ENCODE measurements at regions not wholly inside any gene's neighbourhood (a gene's known extent, or its start where the extent isn't known, plus 50 kb on each side); places are given as distances from the start of the nearest gene placed in this dataset.

- Histone ChIP-seq H2BK20ac (ENCODE audit: low read depth, low read length) (no peak overlapping the region), H2AK9ac (replicated peaks; ENCODE audit: low read depth, low read length, poor library complexity) (no peak overlapping the region), H3K4me3 (ENCODE audit: insufficient read depth, low read depth, low read length) (no peak overlapping the region), H3K23ac (ENCODE audit: low read depth, low read length) (no peak overlapping the region), H3K56ac (ENCODE audit: extremely low read depth, insufficient read depth, low read length) (no peak overlapping the region), H3K9me3 (ENCODE audit: control insufficient read depth, insufficient read depth, low read length) (no peaks in the 10 kb centered on the region), H2BK120ac (ENCODE audit: low read depth, low read length) (no peak overlapping the region), H3K79me1 (ENCODE audit: low read depth in 1 of 2, low read length in 2 of 2) (no peaks in the 10 kb centered on the region), H2BK15ac (ENCODE audit: low read depth, low read length) (no peak overlapping the region), H3K9me1 (ENCODE audit: insufficient read depth, low read length) (no peaks in the 10 kb centered on the region), H3K4me2 (ENCODE audit: low read depth, low read length) (no peak overlapping the region), H3K27ac (ENCODE audit: insufficient read depth, low read length) (no peak overlapping the region), H3K14ac (replicated peaks; ENCODE audit: low read depth, low read length) (no peak overlapping the region), H3K4ac (ENCODE audit: low read depth, low read length) (no peak overlapping the region), H4K8ac (ENCODE audit: low read depth in 2 of 2, low read length in 2 of 2) (no peak overlapping the region), H3K9ac (ENCODE audit: low read depth, low read length) (no peak overlapping the region), H3K27me3 (ENCODE audit: control insufficient read depth, insufficient read depth, low read length) (peaks cover 5% of the 10 kb centered on the region), H2AK5ac (ENCODE audit: low read depth, low read length) (no peak overlapping the region), H4K20me1 (ENCODE audit: insufficient read depth, low read length) (no peaks in the 10 kb centered on the region), H4K91ac (ENCODE audit: insufficient read depth, low read depth, low read length) (no peak overlapping the region), H2BK5ac (ENCODE audit: low read depth, low read length, poor library complexity, severe bottlenecking) (no peak overlapping the region), H2AFZ (replicated peaks; ENCODE audit: low read length, poor library complexity) (no peak overlapping the region), H3K36me3 (ENCODE audit: control insufficient read depth, insufficient read depth, low read length) (no peaks in the 10 kb centered on the region), H3K18ac (ENCODE audit: low read depth, low read length) (no peak overlapping the region), H3K4me1 (ENCODE audit: control insufficient read depth, insufficient read depth, low read length) (no peaks in the 10 kb centered on the region), H4K5ac (ENCODE audit: low read depth, low read length) (no peak overlapping the region)
- no CpG with 5 or more reads among the region's 6 CpGs for WGBS, 2 experiments (ENCODE audit: extremely low coverage in 2 of 2, insufficient read length in 1 of 2)
- ChIA-PET CTCF (no interaction called here), POLR2A (ENCODE audit: unreplicated experiment) (no interaction called here)
- TF ChIP-seq MXI1 (IDR thresholded peaks at IDR 0.05; ENCODE audit: borderline replicate concordance, low read depth, low read length), result no peak
- no peak for TF ChIP-seq RAD21 (IDR thresholded peaks at IDR 0.05; ENCODE audit: low read length)
- TF ChIP-seq, protein P1, sequence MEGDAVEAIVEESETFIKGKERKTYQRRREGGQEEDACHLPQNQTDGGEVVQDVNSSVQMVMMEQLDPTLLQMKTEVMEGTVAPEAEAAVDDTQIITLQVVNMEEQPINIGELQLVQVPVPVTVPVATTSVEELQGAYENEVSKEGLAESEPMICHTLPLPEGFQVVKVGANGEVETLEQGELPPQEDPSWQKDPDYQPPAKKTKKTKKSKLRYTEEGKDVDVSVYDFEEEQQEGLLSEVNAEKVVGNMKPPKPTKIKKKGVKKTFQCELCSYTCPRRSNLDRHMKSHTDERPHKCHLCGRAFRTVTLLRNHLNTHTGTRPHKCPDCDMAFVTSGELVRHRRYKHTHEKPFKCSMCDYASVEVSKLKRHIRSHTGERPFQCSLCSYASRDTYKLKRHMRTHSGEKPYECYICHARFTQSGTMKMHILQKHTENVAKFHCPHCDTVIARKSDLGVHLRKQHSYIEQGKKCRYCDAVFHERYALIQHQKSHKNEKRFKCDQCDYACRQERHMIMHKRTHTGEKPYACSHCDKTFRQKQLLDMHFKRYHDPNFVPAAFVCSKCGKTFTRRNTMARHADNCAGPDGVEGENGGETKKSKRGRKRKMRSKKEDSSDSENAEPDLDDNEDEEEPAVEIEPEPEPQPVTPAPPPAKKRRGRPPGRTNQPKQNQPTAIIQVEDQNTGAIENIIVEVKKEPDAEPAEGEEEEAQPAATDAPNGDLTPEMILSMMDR (conservative IDR thresholded peaks at IDR 0.05; ENCODE audit: low read depth, low read length), result no peak
- no peak for TF ChIP-seq NFE2L2 (IDR thresholded peaks at IDR 0.05; ENCODE audit: low read depth, low read length)
- dilution Hi-C loops (cut with HindIII; ENCODE audit: low sequenced_read_pairs, unreplicated experiment) (no loop called here), in situ Hi-C loops (cut with MboI; ENCODE audit: low sequenced_read_pairs) (no loop called here), intact Hi-C loops (cut with micrococcal nuclease) (loop anchor here (10.0 kb wide), 1 partner anchor 458 kb away; no protein-coding TSS in a partner anchor)
- DNase-seq, result no peak
- no peak for ATAC-seq (ENCODE audit: low read depth)
- no TSS peak for BruUV-seq (replicated peaks)
Observed at GRCh38 chr4:54843106-54843505, 185.3 kb downstream of the KIT start.

Data from IMR-90 (cell line).